GM19240 (cell line): ENCODE measurements at regions not wholly inside any gene's neighbourhood (a gene's known extent, or its start where the extent isn't known, plus 50 kb on each side); places are given as distances from the start of the nearest gene placed in this dataset.

ENCODE experiments used
- DNase-seq: peaks from one replicate; pipeline ENCODE4 v3.0.0; 2011; ENCODE audit warnings: low spot score; ENCODE audit not compliant: insufficient read length

DNA sequence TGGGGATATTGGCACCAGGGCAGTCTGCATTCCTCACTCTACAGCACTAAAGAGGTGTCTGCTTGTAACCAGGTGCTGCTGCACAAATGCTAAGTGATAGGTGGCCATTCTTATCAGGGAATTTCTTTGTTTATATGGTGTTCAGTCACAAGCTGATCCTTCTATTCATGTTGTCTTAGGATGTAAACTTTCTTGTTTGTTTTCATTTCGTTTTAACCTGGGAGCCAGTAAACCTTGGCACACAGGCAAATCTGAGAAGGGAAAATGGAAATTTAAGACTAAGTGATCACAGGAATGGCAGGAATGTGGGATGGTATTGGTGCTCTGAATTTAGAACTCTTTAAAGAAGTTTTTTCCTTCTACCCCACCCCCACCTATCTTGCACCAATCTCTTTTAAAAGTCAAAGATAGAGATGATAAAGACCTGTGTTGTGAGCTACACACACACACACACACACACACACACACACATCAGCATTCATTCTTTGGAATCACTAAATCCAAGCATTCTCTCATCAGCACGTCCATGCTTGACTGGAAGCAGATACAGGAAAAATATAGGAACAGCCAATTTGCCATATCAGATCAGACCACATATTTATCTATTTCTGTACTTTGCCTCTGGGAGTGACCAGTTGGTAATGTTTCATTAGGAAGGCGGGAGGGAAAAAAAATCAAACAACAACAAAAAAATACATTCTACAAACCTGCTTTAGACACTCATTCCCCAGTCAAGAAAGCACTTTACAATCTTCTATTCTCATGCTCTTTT is 451.4 kb upstream of the ADGRL2 start:
- no peak for DNase-seq

DNA sequence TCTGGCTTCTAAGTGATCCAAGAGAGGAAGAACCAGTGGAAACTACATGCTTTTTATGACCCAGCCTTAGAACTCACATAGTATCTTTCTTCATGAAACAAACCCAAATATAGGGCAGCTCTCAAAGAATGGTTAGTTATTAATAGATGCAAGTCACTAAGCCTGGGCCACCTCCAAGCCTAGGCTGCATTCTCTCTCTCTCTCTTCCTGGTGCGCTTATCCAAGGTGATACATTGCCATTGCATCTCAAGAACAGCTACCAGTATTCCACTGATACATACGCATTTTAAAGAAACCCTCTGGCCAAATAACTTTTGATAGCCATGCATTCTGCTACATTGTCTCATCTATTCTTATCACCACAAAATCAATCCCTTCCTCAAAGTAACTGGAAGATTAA is 455.6 kb upstream of the ADGRL2 start:
- DNase-seq, result no peak

DNA sequence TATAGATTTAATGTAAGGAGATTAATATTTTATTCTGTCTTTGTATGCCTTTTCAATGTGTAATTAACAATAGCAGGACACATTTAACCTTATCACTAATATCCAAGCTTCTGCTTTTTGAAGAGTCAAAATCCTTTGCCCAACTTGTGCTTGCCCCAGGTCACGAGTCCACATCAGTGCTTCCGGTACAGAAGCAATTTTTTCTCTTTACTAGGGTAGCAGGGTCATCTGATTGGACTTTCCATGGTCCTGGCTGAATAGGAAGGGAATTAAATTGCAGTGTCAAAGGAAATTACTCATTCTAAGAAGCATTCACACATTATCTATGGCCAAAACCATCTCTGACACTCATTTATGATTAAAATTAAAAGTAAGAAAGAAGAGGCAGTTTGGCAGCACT is 460.5 kb upstream of the ADGRL2 start:
- no peak for DNase-seq

DNA sequence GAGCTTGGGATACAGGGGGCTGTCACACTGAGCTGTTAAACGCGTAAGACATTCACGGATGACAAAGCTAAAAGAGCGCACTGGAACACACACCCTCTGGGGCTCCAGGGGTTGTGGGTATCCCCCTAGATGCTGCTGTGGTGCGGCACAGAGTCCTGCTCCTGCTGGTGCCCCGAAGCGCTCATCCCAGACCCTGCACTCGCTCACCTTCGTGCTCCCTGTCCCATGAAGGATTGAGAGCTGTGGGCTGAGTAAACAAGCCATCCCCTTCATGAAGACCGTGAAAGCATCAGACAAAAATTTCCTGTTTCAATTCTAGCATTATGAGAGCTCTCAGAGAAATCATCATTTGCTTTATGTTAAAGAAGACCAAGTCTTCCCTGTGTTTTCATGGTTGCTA is 463.5 kb upstream of the ADGRL2 start:
- DNase-seq, result no peak

DNA sequence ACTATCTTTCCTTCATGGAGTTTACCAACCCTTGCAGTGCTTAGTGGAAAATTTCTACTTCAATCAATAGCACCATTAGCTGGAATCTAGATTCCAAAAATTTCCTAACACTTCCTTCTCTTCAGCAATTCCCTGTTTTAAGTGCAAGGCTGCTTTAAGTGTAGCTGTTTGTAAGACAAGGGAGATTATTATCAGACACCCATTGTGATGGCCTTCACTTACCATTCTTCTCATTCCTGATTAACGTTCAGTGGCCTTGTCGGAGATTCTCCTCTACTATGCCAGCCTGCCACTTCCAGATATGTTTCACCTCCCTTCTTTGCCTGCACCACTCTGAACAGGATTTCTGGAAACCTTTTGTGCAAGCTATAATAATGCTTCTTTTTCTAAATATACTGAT is 464.9 kb upstream of the ADGRL2 start:
- no peak for DNase-seq

DNA sequence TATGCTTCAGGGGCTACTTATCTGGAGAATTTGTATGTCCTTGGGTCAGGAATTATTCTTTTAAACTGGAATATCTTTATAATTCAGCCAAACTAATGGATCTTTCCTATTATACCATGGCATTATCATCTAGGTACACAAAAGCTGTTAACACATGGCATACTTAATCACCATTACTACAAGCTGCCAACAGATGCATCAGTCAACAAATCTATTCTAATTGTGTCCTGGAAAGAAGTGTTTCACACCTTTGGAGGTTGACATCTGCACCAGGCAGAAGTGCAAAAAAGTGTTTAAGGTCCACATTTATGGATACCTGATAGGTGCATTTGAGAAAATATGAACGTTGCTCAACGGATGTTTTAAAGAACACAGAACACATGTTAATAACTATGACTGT is 470.2 kb upstream of the ADGRL2 start:
- no peak for DNase-seq

DNA sequence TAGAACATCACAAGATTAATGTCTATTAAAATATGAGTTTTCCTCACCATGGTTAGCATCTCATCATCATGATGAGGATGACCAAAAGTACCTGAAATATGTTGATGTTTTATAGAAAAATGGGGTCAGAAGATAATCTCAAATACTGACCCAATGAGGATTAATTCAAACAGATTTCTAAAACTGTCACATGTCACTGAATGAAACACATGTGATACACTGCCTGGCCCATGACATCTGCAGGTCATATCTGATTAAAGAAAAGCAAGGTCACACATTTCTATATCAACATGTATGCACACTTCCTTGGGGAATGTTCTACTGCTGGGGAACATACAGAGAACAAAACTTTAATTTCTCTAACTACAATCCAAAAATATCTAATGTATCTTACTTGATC is 470.6 kb upstream of the ADGRL2 start:
- DNase-seq, result no peak

DNA sequence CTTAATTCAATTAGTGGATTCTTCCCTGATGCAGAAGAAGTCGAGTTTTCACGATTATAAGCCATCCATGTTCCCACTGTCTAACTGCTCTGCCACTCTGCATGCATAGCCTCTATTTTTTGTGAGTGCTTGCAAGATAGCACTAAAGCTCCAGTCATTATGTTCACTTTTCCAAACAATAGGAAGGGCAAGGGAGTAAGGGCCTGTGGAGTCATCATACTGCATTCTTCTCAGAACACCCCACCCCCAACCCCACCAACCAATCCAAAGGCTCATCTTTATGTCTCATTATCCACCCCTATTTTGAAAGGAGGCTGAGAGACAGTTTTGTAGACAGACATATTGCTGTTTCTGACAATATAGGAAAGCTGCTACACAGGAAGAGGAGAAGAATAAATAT is 471.7 kb upstream of the ADGRL2 start:
- DNase-seq, result no peak

DNA sequence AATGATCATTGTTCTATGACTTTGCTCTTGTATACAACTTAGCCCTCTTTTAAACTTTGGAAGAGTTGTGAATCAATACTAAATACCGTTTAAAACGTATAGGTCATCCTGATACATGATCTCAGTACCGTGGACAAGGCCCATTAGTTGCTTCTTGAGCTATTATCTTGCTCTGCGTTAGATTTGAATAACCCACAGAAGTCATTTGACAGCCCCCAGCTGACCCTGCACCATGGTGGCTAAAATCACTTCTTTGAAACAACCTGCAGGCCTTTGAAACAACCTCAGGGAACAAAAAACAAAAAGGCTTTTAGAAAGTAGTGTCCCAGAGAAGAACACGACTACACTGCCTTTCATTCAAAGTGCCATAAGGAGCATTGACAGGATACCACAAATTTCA is 473.0 kb upstream of the ADGRL2 start:
- DNase-seq, result no peak

DNA sequence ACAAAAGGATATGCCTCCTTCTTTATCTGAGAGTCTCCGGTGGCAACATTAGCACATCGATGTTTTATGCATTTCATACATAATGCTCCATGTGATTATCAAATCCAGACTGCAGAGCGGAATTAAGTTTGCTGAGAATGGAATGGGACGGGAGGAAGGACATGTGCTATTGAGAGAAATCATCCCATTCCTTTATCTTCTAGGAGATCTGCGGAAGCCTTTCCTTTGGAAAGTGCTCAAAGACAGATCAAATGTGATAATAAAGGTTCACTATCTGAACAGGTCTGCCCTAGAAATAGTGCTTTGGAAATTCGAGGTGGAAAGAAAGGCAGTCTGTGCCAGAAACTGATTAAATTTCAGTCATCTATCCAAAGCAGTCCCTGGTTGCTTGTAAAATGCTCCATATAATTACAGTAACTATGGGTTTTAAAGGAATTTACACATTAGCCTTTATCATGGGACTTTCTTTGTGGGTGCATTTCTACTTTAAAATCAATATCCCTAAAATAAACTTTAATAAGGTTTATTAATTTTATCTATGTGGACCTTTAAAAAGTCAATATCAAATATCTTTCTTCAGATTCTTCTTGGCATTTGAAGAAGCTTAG is 473.5 kb upstream of the ADGRL2 start:
- DNase-seq, result no peak

DNA sequence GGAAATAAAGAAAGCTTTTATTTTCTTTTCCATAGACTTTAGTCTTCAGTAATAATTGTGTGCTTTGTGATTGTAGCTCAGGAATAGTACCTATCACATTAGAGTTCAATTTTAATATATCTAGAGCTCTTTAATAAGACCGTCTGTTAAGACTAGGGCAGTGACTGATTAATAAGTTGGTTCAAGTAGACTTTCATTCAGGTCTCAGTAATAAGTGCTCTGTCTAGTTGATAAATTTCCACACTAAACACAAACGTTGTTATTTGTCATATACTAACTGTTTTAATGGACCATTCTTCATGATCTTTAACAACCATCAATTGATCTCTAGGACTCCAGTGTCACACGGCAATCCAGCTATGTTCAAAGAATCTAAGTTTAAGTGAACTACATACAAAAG is 474.5 kb upstream of the ADGRL2 start:
- no peak for DNase-seq

DNA sequence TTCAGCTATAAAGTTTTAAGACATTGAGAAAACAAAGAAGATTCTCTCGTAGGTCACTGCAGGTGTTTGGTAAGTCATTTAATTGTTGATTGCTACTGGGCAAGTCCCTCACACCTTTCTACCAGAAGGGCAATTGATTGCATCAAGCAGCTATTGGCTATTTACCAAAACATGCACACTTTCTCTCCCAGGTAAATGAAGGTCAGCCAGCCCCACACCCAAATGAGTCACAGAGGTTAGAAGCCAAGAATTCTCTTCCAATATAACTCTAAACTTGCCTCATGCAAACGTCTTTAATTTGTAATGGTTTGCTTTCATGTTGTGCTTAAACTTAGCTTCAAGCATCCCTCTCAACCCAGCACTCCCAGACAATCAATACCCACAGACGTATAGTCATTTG is 475.3 kb upstream of the ADGRL2 start:
- no peak for DNase-seq

DNA sequence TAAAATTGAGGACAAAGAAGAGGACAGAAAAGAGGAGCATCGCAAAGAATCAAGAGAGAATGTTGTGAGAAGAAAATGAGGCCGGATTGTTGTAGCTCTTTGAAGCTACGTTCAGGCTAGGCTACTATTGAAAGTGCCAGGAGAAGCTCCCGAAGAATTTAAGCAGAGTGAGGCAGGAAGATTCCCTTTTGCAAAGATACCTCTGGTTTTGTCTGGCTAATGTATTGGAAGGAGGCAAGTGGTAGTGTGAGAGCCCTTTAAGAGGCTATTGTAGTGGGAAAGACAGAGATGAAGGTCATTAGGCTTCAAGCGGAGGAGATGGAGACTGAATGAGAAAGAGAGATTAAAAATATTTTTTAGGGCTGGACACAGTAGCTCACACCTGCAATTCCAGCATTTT is 476.9 kb upstream of the ADGRL2 start:
- no peak for DNase-seq

DNA sequence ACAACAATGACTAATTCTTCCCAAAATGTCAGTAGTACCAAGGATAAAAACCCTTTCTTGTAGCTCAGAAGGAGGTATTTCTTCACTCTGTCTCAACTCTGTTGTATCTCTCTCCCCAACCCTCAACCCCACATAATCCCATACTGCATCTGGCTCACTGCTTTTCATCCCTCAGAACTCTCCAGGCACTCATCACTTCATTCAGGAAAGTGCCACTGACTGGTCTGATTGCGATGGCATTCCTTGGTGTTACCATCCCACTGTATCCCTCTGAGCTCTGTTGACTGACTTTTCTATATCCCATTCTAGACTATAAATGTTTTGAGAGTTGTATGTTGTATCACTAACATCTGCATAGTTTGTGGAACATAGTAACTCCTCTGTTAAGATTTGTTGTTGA is 483.5 kb upstream of the ADGRL2 start:
- no peak for DNase-seq

DNA sequence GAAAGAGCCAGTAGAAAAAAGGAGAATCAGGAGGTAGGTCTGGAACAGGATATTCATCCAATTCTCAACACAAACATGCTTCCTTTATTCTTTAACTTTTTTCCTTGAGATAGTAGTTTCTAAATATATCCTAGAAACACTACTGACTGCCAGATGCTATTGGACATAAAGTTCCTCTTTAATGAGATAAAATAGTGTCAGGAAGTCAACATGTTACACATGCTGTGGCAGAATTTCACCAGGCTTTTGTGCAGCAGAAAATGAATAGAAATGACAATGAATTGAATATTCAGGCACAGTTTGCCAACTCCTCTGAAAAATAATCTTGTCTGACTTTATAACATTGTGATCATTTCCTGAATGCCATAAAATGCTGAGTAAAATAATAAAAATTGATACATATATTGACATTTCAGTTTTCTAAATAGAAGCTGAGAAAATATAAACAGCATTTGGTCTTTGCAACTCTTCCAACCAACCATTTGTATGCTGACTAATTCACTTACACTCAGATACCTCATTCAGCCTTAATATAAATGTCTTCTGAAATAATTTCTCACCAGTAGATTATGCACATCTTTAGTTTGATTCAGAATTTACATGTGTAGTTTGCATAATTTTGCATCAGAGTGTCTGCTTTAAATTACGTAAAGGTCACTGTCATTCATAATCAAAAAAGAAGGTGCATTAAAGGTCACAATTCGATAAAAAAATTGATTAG is 486.1 kb upstream of the ADGRL2 start:
- no peak for DNase-seq

DNA sequence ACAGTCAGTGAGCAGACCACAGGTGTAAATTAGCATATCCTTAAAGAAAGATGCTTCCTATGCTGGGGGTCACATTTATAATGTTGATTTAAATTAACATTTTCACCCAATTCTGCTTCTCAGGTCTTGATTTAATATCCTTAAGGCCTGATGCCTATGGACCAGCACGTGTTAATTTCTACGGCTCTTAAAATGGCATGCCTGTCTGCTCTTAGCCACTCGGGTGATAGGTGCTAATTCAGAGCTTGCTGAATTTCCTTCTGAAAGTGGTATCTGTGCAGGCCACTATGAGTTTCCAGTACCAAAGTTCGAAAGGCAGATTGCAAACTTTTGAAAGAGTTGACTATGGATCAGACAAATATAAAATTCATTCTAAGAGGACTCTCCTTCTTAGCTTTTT is 487.4 kb upstream of the ADGRL2 start:
- DNase-seq, result no peak

DNA sequence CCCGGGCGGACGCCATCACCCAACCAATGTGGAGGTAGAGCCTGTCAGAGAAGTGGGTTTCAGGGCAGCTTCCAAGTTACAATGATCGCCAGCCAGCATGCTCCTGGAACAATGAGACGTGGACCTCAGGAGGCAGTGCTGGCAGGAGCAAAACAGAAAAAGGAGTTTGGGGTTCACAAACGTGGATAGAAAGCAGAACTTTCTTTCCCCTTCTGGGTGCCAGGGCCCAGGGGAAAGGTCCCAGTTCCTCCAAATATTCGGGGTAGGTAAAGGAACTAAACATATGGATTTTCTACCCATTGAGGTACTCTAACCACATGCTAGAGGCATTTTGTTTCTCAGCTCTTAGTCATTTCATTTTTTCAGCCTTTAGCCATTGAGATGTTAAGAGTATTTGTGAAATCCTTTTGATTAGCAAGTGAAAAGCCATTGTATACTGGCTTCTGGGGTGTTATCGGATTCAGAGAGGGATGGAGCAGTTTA is 488.4 kb upstream of the ADGRL2 start:
- DNase-seq, result no peak

DNA sequence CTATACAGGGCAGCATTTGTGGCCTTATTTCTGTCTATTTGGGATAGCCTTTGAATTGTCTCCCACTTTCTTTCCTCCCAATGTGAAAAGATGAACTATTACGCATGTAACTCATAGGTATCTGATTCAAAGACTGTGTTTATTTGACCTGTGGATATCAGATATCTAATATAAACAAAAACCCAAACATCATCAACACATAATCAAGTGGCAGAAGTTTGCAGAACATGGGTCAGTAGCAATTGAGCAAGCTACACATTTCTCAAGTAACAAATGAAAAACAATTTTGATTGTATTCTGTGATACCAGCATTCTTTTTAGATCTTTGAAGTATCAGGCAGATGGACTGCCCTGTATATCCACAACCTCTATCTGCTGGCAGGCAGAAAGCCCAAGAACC is 490.5 kb upstream of the ADGRL2 start:
- no peak for DNase-seq

DNA sequence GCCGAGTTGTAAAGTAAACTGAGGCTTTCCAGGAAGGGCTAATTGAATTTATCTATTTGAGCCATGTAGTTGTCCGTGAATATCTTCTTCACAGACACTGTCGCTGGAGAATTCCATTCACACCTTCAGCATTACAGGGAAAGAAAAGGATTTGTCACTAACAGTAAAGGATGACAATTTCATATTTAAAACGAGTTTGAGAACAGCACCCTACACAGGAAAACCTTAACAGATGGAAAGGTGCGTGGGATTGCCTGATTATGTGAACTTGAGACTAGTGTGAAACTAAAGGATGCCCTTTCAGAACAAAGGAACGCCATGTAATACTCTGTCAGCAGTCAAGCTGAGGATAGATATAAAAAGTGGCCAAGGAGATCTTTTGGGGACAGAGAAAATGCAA is 492.5 kb upstream of the ADGRL2 start:
- no peak for DNase-seq

DNA sequence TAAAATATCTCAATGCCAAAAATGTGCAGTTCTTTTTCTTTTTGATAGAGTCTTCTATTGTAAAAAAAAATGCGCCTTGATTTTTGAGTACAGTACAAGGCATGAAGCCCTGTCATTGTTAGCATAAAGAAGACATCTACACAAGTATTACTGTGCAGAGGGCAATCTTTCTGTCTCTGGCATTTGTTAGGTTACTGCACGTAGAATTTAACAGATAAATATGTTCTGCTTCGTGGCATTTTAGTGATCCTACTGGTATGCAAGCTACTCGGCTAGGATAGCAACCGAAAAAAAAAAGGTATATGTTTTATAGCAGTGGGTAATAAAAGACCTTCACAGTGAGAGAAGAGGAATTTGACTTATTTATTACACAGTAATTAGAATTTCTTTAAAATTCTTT is 492.9 kb upstream of the ADGRL2 start:
- no peak for DNase-seq

DNA sequence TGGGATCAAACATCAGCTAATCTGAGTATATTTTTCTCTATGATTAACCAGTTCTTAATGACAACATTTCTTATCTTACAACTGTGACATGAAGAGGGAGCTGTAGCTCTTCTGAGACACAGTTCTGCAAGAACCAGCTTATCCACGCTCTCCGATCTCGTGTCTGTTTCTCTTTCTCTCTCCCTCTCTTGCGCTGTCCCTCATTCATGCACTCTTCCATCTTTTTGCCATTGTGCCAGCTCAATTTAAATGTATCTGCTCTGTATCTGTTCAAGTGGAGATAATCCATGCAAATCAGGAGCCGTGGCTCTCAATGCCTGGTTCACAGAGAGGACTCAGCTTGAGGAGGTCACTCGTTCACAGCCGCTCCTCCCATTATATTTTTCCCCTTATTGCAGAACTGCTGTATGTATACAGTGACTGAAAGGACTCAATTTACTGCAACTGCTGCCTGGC is 494.7 kb upstream of the ADGRL2 start:
- DNase-seq, result no peak

DNA sequence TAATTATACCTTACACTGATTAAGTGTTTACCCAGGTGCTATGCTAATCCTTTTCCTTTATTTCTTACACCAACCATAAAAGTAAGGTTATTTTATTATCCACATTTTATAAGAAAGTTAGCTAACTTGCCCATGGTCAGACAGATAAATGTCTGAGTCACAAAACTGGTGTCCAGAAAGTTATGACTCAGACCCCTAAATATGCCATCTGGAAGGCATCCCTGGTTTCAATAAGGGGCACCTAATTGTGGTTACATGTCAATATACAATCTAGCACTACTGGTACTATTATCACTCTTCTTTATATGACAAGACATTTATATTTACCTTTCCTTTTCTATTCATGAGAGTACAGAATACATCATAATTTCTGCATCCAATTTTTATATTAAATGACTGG is 496.5 kb upstream of the ADGRL2 start:
- DNase-seq, result no peak

DNA sequence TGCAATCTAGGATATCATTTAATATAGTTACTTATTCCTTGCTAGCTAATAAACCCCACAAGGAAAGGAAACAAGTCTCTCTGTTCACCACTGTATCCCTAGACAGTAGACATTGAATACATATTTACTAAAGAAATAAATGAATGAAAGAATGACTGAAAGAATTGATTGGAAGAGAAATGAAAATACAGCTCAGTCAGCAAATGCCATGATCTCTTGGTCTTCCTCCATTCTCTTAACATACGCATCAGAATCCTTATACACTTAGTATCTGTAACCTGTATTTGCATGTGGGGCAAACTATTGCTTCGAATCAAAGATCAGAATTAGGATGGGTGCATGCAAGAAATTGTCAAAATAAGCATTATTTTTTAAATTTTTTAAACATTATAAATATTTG is 500.8 kb upstream of the ADGRL2 start:
- DNase-seq, result no peak
